DMS79 treated with DMSO at 0.1 percent for 48 hours (cell line): ENCODE measurements at regions not wholly inside any gene's neighbourhood (a gene's known extent, or its start where the extent isn't known, plus 50 kb on each side); places are given as distances from the start of the nearest gene placed in this dataset.
"Not testable (repeated sequence)": the region's sequence is repeated elsewhere in the genome, so short reads cannot be mapped to it uniquely, and the experiment has no call there.

Experiments
- DNase-seq: peaks from one replicate; lab custom pipeline; 2025; lab: John Stamatoyannopoulos, UW

DNA sequence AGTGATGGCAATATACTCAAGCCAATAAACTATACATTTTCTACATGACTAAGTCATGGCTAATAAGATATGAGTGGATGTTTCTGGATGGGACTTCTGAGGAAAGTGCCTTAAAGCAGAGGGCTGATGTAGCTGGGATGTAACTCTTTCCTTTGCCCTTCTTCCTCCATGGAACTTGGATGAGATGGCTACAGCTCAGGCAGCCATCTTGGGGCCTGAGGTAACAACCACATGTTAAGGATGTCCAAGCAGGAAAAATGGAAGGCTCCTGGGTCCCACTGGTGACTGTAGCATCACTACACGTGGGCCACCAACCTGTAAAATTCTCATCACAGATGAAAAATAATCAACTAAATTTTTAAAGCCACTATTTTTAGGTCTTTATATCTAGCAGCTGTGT is 54.4 kb upstream of the GRIP1 start:
- DNase-seq = no peak

DNA sequence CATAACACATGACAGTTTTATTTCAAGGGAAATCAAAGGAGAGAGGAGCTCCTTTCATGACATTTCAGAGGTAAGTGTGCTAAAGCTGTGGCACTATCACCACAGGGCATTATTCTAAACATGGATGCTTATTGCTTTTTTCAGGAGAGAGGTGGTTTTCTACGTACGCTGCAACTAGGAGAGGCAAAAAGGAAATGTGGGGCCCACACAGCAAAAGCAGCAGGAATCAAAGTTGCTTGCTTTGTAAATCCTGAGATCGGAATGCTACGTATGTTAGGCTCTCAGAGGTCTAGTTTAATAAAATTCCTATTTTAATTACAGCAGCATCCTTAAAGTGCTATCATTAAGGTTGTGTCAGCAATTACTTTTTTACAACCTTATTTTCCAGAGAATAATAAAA is 55.0 kb upstream of the GRIP1 start:
- DNase-seq = no peak

DNA sequence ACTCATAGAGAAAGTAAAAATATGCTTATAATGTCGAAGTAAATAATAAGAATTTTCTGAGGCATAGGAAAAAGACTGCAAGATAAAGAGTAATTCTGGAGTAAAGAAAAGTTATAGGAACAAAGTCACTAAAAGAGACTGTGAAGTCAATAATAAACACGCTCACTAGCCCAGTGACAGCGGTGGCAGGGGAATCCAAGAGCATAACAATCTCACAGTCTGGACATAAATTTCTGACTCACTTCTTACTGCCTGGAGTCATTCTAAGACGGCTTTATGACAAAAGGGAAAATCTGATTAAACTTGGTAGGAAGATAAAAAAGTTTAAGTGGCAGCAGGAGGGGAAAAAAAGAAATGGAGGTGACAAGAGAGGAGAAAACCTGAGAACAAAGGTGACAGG is 56.4 kb upstream of the GRIP1 start:
- DNase-seq = no peak

DNA sequence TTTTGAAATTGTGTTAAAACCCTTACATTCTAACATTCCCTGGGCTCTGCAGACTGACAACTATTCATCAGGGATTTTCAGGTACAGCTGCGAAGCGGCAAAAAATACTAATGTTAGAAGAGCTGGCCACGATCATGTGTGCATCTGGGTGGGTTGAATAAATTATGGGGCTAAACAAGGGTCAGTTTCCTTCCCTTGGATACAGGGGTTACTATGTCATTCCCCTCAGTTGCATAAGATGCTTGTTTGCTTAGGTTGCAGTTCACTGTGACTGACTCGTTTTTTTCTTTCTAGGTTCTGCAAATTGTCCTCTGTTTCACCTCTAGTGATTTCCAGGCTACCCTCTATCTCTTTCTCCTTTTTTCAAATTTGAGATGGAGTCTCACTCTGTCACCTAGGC is 58.1 kb upstream of the GRIP1 start:
- no peak for DNase-seq

DNA sequence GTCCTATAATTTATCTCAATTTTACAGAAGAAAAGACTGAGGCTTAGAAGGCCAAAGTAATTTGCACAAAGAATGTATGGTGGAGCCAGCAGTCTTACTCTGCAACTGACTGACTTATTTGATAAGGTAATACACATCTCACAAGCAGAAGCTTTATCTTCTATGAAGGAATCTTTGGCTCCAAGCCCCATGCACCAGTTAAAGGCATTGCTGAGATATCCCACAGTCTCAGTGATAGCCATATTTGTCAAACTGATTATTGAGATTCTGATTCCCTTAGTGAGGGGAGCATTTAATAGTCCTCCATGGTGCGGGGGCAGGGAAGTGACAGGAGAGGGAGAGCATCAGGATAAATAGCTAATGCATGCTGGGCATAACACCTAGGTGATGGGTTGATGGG is 60.4 kb upstream of the GRIP1 start:
- DNase-seq = no peak

DNA sequence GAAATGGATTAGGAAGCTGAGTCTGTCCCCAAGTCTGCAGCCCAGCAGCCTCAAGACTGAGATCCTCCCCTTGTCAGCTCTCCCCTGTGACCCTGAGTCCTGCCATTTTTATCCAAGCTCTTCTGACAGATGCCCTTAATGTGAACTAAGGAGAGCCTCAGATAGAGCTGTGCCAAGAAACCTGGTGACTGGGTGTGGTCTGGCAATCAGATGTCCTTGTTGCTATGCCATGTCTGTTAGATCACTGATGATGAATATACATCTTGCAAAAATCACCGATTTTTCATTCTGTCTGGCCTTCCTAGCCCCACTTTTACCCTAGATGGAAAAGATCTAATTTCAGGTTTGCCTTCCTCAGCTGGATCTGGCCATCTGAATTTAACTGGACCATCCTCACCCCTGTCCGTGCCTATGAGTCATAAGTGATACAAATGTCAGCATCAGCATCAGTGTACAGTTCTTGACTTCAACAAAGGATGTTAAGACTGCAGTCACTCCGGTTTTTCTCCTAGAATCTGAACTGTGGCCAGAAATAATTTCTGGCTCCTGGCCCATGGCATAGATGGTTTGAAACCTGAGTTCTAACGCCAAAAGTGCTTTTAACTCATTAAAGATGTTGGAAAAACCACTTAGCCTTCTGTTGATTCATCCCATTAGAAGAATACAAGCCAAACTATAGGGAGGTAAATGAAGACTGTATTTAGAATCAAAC is 61.2 kb upstream of the GRIP1 start:
- DNase-seq = peak; percentile 85

DNA sequence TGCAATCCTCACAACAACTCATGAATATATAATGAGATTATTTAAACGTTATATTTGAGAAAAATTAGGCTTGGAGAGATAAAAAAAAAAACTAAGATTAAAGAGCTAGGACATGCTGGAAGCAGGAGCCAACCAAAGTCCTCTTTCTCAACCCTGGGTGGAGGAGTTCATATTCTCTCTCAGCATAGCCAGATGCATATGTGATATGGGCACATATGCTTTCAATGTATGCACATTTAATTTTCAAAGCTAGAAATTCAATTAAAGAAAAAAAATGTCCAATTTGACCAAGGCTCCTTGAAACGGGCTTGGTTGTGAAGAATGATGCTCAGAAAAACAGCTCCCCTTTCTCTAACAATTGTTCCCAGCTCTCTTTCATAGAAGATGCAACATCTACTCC is 61.9 kb upstream of the GRIP1 start:
- no peak for DNase-seq

DNA sequence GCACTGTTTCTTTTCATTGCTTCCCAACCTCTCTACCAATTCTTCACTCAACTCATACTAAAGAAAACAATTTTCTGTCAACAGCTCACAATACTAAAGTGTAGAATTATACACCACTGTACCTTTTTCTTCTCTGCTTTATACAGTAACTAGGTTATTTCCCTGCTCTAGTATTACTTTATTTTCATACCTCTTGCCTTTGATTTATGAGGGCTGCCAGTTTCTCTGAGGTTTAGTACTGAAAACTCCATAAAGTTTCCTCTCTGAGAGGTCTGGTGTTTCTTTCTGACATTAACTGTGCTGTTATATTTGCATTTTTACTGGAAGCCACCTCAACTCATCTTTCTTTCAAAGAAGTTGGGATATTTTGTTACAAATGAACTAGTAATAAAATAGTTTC is 63.0 kb upstream of the GRIP1 start:
- no peak for DNase-seq

DNA sequence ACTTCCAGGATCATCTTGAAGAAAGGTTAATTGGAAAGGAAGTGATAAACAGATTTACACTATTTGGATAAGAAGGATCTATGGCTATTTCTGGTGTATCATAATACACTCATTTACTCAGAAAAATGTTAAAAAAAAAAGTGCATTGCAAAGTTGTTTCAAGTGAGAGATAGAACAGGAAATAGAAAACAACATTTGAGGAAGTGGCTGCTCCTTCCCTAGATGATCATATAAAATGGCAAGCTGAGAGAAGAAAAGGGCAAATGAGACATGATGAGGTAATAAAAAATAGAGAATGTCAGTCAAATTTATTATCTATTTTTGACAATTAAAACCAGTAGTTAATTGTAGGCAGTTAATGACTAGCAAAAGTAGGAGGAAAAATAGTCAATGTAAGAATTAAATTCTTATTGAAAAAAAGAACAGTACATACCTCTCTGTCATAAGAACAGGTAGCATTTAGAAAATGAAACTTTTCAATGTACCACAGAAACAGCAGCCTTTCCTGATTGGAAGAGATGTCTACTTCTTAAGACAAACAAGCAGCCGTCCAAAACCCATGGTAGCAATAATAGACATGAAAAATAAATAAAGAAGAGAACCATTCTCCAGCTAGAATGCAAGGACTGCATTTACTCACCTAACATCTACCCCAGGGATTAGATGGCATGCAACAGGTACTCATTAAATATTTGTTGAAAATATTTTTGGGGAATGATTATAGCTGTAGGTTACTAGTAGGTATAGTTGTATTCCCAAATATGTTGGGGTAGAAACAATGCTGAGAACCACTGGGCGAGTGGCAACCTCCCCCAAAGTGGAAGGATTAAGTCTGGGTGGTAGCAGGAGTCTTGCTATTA is 63.9 kb upstream of the GRIP1 start:
- DNase-seq = no peak

DNA sequence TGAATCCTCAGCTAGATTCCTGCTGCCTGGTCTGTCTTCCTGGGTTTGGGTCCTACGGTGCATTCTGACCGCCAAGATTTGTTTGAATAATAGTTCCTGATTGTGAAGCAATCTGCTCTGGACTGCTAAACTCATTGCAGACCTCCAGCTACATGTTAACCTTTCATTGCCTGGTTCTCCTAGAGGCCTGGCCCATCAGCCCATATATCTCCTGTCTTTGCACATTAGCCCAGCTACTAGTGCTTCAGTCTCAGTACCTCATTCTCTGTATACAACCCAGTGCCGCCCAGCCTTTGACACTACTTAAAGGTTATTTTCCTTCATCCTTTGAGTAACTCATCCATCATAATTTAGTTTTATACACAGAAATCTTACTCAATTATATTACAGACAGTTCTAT is 65.6 kb upstream of the GRIP1 start:
- DNase-seq = no peak

DNA sequence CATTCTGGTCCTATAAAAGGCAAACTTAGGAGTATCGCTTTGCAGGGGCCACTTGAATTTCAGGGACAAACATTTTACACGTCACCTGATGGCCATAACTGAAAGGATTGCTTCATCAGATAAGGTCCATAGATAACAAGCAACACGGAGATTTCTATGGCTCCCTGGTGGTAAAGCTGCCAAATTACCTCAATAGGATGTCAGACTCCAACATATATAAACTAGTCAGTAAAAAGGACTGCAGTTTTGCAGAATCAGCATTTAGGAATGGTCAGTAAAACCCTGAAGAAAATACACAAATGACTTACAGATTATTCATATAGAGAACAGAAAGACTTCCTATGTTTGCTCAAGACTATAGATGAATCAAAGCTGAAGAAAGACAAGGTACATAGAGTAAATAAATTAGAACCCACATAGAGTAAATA is 66.1 kb upstream of the GRIP1 start:
- DNase-seq = no peak

DNA sequence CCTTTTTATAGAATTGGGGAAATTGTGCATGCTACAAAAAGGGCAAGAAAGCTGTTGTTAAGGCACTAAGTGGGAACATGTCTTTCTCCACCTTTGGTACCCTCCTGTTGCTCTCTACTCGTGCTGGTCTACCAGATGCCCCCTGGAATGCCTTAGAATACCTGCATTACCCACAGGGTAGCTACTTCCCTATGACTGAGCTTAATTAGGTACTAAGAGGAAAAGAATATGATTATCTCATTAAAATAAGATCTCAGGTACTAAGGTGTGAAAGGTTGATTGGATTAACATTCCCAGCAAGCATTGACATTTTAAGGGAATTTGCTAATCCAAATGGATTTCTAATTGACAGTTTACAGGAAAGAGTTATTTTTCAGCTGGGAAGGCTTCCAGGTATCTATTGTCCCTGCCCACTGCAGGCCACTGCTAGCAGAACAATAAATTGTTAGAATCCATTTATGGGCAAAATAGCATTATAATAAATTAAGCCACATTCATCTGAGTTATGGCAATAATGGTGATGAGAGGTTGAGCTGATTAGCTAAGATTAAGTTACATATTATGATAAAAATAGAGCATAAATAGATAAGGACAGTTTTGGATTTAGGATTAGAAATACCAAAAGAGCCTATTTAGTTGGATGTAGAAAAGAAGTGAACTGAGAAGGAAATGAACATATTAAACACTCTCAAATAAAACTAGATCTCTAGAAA is 67.8 kb upstream of the GRIP1 start:
- no peak for DNase-seq

DNA sequence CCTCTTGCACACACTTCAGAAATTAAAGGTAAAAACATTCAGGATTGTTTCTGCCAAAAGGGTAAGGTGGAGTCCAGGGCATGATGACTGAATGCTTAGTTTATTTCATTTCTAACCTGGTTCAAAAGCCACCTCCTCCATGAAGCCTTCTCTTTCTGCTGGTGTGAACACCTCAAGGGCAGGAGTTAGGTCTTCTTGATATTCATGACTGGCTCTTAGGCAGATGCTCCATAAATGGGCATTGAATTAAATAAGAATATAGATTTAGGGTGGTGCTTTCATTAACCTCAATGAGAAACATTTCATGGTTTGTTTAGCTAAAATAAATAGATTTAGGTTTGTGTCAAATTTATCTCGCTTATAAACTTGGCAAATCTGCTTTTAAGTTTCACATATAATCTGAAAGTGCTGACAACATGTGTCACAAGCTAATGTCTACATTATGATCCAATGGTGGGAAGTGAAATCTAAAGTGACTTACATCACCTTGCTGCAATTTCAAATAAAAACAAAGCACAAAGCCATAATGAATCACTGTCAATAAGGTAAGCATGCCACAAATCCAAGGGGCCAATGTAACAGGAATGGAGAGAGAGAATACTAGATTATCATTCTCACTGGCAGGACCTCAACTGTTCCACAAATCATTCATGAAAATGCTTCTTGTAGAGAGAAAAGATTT is 72.7 kb upstream of the GRIP1 start:
- DNase-seq = no peak

DNA sequence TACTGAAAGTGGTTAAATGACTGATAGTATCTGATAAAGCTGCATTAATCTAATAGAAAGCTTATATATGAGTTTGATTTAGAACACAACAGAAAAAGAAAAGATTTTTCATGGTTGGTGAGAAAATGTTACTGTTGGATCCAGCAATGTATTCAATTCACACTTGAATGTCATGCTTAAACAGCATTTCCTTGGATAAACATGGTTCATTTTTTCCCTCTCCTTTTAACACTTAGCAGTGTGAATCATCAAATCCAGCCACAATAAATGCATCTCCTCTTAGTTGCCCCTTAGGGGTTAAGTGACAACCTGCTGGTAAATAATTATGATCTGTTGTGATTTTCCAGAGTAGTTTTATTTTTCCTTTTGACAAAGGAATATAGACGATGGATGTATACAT is 74.9 kb upstream of the GRIP1 start:
- no peak for DNase-seq

DNA sequence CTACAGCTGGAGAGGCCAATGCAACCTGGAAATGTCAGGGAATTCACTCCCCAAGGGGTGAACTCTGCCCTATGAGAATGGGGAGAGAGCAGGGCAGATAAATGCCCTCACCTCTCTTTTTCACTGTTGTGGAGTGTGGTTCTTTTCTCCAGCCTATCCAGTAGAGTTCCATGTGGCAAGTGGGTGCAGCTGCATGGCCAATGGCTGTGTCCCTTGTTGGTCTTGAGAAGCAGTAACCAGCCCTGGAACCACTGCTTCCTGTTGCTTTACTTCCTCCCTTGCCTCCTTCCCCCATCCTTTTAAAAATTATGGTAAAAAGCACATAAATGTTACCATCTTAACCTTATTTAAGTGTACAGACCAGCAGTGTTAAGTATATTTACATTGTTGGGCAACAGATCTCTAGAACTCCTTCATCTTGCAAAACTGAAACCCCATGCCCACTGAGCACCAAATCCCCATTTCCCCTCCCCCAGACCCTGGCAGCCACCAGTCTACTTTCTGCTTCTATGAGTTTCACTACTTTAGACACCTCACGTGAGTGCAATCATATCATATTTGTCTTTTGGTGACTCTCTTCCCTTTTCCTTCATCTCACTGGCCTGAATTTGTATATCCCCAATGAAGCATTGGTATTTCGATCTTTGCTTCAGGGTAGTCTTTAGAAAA is 77.0 kb upstream of the GRIP1 start:
- no peak for DNase-seq

DNA sequence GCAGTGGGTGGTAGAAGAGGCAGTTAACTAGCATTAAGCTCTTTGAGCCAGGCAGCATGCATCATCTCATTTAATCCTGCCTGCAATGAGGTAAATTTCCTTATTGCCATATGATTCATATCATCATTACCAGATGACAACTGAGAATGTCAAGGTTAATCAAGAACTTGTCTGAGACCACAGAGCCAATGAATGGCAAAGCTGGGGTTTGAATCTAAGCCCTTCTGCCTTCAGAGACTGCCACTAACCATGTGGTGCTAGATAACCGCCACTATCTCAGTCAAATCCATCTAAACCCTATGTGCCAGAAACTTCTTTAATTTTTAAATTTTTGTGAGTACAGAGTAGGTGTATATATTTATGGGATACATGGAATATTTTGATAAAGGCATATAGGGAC is 77.8 kb upstream of the GRIP1 start:
- no peak for DNase-seq

DNA sequence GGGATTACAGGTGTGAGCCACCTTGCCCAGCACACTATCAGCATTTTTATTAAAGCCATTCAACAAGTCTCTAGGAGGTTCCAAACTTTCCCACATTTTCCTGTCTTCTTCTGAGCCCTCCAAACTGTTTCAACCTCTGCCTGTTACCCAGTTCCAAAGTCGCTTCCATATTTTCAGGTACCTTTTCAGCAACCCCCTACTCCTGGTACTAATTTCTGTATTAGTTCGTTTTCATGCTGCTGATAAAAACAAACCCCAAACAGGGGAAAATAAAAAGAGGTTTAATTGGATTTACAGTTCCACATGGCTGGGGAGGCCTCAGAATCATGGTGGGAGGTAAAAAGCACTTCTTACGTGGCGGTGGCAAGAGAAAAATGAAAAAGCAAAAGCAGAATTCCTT is 81.2 kb upstream of the GRIP1 start:
- DNase-seq = not testable (repeated sequence)

DNA sequence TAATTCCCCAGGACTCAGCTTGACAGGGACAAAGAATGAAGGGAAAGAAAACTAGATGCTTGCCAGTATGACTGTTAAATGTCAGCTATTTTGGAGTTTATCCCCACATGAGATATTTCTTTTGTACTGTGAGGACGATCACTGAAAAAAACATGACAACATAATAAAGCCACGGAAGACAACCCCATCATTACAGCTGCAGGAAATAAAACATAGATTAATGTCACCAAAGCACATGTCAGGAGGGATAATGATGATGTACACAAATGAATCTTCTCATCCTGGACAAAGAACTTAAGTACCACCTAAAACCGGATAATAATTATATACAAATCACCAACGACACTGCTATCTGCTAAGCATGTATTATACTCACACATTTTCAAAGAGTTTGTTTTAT is 84.6 kb upstream of the GRIP1 start:
- no peak for DNase-seq

DNA sequence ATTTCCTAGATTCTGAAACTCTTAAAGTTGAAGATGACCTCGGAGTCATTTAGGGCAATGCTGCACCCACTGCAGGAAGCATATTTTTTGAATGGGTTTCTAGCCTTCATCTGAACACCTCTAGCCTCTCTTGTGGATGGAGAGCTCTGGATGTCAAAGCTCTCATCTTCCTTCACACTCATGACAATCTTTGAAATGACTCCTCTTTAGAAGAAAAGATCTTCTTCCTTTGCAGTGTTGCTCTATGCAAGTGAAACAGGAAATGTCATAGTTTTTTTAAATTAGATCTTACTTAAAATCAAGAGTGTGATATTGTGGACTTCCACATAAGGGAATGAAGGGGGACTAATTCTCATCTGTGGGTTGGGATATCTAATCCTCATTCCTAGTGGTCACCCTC is 86.3 kb upstream of the GRIP1 start:
- DNase-seq = no peak

DNA sequence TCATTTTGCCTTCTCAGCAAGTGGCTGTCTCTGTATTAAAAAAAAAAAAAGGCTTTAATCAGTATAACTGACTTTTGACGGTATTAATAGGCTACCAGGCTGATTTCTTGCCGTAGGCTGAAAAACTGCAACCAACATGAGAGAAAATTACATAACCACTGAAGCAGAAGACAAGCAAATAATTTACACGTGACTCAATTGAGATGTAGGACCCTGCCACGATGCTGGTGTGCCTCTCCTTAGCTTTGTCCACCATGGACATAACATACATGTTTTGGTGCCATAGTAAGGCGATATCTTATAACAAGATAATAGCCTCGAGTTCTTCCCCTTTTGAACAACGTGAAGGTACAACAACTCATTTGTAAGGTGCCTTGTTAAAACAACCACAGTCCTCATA is 88.7 kb upstream of the GRIP1 start:
- DNase-seq = no peak

DNA sequence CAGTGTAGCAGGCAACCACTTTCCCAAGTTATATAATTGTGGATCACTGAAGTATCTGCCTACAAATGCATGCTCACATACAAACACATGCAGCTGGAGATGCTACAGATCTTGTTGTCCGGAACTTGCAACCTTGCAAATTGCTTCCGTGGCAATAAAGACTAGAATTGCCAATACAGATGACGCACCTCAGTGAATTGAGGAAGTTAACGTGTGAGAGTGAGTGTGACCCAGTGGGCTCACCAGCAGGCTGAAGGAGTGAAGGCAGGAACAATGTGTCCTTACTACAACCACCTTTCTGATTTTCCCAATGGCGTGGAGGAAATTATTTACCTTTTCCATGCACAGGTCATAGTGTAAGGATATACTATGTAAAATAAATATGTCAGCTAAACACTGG is 89.4 kb upstream of the GRIP1 start:
- DNase-seq = no peak

DNA sequence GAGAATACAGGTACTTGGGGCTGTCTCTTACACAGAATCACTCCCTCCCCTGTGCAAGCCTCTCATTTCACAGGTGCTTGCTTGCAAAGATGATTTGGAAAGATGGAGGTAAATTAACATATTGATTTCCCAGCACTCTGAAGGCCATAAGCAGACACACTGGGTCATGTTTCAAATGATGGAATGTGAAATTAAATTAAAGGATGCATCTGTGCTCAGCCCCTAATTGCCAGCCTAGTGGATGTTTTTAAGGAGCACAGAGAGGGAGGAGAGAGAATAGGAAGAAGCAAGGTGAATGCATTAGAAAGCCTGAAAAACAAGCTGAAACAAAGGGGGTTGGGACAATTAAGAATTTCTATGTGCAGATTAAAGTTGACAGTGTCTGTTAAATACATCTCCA is 96.1 kb upstream of the GRIP1 start:
- DNase-seq = no peak
